ENCODE measurements at regions not wholly inside any gene's neighbourhood (a gene's known extent, or its start where the extent isn't known, plus 50 kb on each side); places are given as distances from the start of the nearest gene placed in this dataset.

DNA sequence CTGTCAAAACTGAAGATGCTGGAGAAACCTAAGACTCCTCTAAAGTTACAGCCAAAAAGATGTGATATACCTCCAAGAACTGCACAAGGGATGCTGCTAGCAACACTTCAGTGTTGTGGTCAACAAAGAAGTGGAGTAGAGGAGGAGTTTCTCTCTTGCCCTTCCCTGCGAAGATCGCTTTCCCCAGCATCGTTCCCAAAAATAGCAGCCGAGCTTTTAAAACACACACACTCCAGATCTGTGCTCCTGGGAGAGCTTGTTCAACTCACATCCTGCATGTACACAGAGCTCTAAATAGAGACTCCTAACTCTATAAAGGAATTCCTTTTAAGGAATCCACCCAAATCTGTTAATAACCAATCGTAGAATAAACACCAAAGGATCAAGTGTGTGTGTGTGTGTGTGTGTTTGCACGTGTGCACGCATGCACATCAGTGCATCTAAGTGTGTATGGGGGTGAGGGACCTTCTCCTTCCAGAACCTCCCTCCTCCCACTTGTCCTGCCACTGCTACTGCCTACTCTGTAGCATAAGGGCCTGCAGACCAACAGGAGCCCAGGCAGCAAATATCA, 58.5 kb downstream of the PSMG1 start:
- ChIA-PET CTCF (interaction anchor here (1.1 to 5.0 kb wide), 5 partner anchors 11 to 390 kb away, joined by 6 to 24 read pairs (median 6); no protein-coding TSS in a partner anchor), POLR2A (no interaction called here)
- Histone ChIP-seq H3K36me3 (ENCODE audit: control insufficient read depth, insufficient read depth, low read length) (no peaks in the 10 kb centered on the region), H3K27me3 (ENCODE audit: control insufficient read depth, insufficient read depth, low read length) (no peaks in the 10 kb centered on the region; the same call in 1 of the 2 replicates), H3K4me3 (ENCODE audit: low read depth, low read length) (no peak overlapping the region)
- TF ChIP-seq, protein P1, sequence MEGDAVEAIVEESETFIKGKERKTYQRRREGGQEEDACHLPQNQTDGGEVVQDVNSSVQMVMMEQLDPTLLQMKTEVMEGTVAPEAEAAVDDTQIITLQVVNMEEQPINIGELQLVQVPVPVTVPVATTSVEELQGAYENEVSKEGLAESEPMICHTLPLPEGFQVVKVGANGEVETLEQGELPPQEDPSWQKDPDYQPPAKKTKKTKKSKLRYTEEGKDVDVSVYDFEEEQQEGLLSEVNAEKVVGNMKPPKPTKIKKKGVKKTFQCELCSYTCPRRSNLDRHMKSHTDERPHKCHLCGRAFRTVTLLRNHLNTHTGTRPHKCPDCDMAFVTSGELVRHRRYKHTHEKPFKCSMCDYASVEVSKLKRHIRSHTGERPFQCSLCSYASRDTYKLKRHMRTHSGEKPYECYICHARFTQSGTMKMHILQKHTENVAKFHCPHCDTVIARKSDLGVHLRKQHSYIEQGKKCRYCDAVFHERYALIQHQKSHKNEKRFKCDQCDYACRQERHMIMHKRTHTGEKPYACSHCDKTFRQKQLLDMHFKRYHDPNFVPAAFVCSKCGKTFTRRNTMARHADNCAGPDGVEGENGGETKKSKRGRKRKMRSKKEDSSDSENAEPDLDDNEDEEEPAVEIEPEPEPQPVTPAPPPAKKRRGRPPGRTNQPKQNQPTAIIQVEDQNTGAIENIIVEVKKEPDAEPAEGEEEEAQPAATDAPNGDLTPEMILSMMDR (IDR thresholded peaks at IDR 0.05; ENCODE audit: insufficient read depth, low read depth, low read length), result no peak
- DNase-seq (ENCODE audit: low read depth), result no peak

DNA sequence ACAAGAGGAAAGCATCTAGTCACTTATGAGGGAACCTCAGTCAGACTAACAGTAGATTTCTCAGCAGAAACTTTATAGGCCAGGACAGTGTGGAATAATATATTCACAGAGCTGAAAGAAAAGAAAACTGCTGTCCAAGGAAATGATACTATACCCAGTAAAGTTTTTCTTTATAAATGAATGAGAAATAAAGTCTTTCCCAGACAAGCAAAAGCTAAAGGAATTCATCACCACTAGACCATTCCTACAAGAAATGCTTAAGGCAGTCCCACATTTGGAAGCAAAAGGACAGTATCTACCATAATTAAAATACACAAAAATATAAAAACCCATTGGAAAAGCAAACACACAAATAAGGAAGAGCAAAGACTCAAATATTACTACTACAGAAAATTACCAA, 59.9 kb downstream of the PSMG1 start:
- Histone ChIP-seq H3K36me3 (ENCODE audit: control insufficient read depth, insufficient read depth, low read length) (no peaks in the 10 kb centered on the region), H3K4me3 (ENCODE audit: low read depth, low read length) (no peak overlapping the region), H3K27me3 (ENCODE audit: control insufficient read depth, insufficient read depth, low read length) (no peaks in the 10 kb centered on the region; the same call in 1 of the 2 replicates)
- ChIA-PET POLR2A (no interaction called here), CTCF (interaction anchor here (0.6 to 5.0 kb wide), 5 partner anchors 9 to 390 kb away, joined by 3 to 24 read pairs (median 6); no protein-coding TSS in a partner anchor)
- no peak for DNase-seq (ENCODE audit: low read depth)
- TF ChIP-seq, protein P1 (IDR thresholded peaks at IDR 0.05; ENCODE audit: insufficient read depth, low read depth, low read length), result no peak

- Histone ChIP-seq H3K27me3 (ENCODE audit: control insufficient read depth, insufficient read depth, low read length) (no peaks in the 10 kb centered on the region; the same call in 1 of the 2 replicates), H3K36me3 (ENCODE audit: control insufficient read depth, insufficient read depth, low read length) (no peaks in the 10 kb centered on the region), H3K4me3 (ENCODE audit: low read depth, low read length) (no peak overlapping the region)
- TF ChIP-seq, protein P1 (IDR thresholded peaks at IDR 0.05; ENCODE audit: insufficient read depth, low read depth, low read length), result no peak
- ChIA-PET CTCF (interaction anchor here (2.1 kb wide), 1 partner anchor 388 kb away, joined by 7 read pairs; no protein-coding TSS in a partner anchor), POLR2A (no interaction called here)
- DNase-seq (ENCODE audit: low read depth), result no peak
Observed at GRCh38 chr21:39121600-39122355, 61.5 kb downstream of the PSMG1 start.

DNA sequence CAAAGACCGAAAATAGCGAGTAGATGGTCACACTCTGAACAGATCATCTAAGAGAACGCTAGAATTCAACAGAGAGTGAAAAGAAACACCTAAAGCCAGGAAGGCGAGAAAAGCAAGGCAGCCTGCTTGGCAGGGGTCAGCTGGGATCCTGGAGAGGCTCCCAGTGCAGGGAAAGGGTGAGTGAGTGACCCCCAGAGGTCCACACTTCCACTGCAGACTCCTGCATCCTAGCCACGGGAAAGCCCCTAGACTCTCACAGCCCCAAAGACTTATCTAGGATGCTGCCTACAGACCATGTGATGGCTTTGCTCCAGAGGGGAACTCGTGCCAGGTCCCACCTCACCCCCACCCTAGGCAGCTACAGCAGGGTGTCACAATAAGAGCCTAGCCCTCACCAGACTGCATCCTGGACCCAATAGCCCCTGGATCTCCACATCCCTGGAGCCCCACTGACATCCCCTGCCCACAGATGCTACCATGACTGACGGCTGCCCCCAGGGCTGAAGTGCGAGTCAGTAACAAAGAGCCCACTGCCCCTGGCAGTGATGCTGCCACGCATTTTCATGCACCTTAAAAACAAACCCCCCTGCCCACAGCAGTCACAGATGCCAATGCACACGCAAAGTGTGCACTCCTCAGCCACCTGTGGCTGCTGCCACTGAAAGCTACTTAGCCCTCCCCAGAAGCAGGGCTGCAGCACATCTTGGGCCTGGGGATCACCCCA, 62.2 kb downstream of the PSMG1 start:
- no peaks in the 10 kb centered on the region for H3K36me3 ChIP-seq (ENCODE audit: control insufficient read depth, insufficient read depth, low read length)
- DNase-seq (ENCODE audit: low read depth), result no peak
- H3K27me3 ChIP-seq (ENCODE audit: control insufficient read depth, insufficient read depth, low read length), result no peaks in the 10 kb centered on the region; the same call in 1 of the 2 replicates
- POLR2A ChIA-PET, result no interaction called here
- TF ChIP-seq, protein P1 (IDR thresholded peaks at IDR 0.05; ENCODE audit: insufficient read depth, low read depth, low read length), result no peak
- no peak overlapping the region for H3K4me3 ChIP-seq (ENCODE audit: low read depth, low read length)
- CTCF ChIA-PET, result no interaction called here

- CTCF ChIA-PET, result no interaction called here
- DNase-seq (ENCODE audit: low read depth), result no peak
- POLR2A ChIA-PET, result no interaction called here
Observed at GRCh38 chr21:39119891-39120290, 63.4 kb downstream of the PSMG1 start.

More at GRCh38 chr21:39119891-39120290, 63.4 kb downstream of the PSMG1 start:
- Histone ChIP-seq H3K27me3 (ENCODE audit: control insufficient read depth, insufficient read depth, low read length) (no peaks in the 10 kb centered on the region; the same call in 1 of the 2 replicates), H3K36me3 (ENCODE audit: control insufficient read depth, insufficient read depth, low read length) (no peaks in the 10 kb centered on the region), H3K4me3 (ENCODE audit: low read depth, low read length) (no peak overlapping the region)
- TF ChIP-seq, protein P1 (IDR thresholded peaks at IDR 0.05; ENCODE audit: insufficient read depth, low read depth, low read length), result no peak
